ENCODE measurements at regions not wholly inside any gene's neighbourhood (a gene's known extent, or its start where the extent isn't known, plus 50 kb on each side); places are given as distances from the start of the nearest gene placed in this dataset.

- no peak for DNase-seq (ENCODE audit: low read depth)
Observed at GRCh38 chr5:2657151-2657550, 94.3 kb downstream of the IRX2 start.

- no peak for DNase-seq (ENCODE audit: low read depth)
Observed at GRCh38 chr5:2656206-2656605, 95.3 kb downstream of the IRX2 start.

GRCh38 chr5:2653991-2654390 lies 97.5 kb downstream of the IRX2 start:
- no peak for DNase-seq (ENCODE audit: low read depth)

- no peak for DNase-seq (ENCODE audit: low read depth)
Observed at GRCh38 chr5:2651116-2651515, 100.4 kb downstream of the IRX2 start.

GRCh38 chr5:2642684-2643345 lies 108.7 kb downstream of the IRX2 start:
- no peak for DNase-seq (ENCODE audit: low read depth)

- no peak for DNase-seq (ENCODE audit: low read depth)
Observed at GRCh38 chr5:2640717-2641116, 110.8 kb downstream of the IRX2 start.

- DNase-seq (ENCODE audit: low read depth), result no peak
Observed at GRCh38 chr5:2639425-2639824, 112.1 kb downstream of the IRX2 start.

GRCh38 chr5:2634399-2635176 lies 116.9 kb downstream of the IRX2 start:
- DNase-seq (ENCODE audit: low read depth), result no peak

- no peak for DNase-seq (ENCODE audit: low read depth)
Observed at GRCh38 chr5:2633992-2634391, 117.5 kb downstream of the IRX2 start.

- no peak for DNase-seq (ENCODE audit: low read depth)
Observed at GRCh38 chr5:2631758-2632157, 119.7 kb downstream of the IRX2 start.

GRCh38 chr5:2629045-2629444 lies 122.4 kb downstream of the IRX2 start:
- DNase-seq (ENCODE audit: low read depth), result no peak

GRCh38 chr5:2627867-2628266 lies 123.6 kb downstream of the IRX2 start:
- DNase-seq (ENCODE audit: low read depth), result no peak

GRCh38 chr5:2626572-2626971 lies 124.9 kb downstream of the IRX2 start:
- no peak for DNase-seq (ENCODE audit: low read depth)

- DNase-seq (ENCODE audit: low read depth), result no peak
Observed at GRCh38 chr5:2622866-2623265, 128.6 kb downstream of the IRX2 start.

- DNase-seq (ENCODE audit: low read depth), result no peak
Observed at GRCh38 chr5:2621631-2622030, 129.8 kb downstream of the IRX2 start.

GRCh38 chr5:2619216-2619615 lies 132.3 kb downstream of the IRX2 start:
- DNase-seq (ENCODE audit: low read depth), result no peak

GRCh38 chr5:2617461-2617860 lies 134.0 kb downstream of the IRX2 start:
- no peak for DNase-seq (ENCODE audit: low read depth)

- DNase-seq (ENCODE audit: low read depth), result no peak
Observed at GRCh38 chr5:2615917-2616316, 135.6 kb downstream of the IRX2 start.

- no peak for DNase-seq (ENCODE audit: low read depth)
Observed at GRCh38 chr5:2614571-2614970, 136.9 kb downstream of the IRX2 start.

GRCh38 chr5:2611659-2612058 lies 139.8 kb downstream of the IRX2 start:
- no peak for DNase-seq (ENCODE audit: low read depth)

- DNase-seq (ENCODE audit: low read depth), result no peak
Observed at GRCh38 chr5:2610986-2611385, 140.5 kb downstream of the IRX2 start.

GRCh38 chr5:2608391-2608790 lies 143.1 kb downstream of the IRX2 start:
- no peak for DNase-seq (ENCODE audit: low read depth)

GRCh38 chr5:2607598-2607997 lies 143.9 kb downstream of the IRX2 start:
- DNase-seq (ENCODE audit: low read depth), result no peak

- no peak for DNase-seq (ENCODE audit: low read depth)
Observed at GRCh38 chr5:2603272-2603575, 148.3 kb downstream of the IRX2 start.

All from stimulated activated CD8-positive, alpha-beta memory T cell treated with anti-CD3 and anti-CD28 coated beads, Interleukin-15, amount 100 ng/mL, for 24 hours (primary cell).